K562 (cell line): ENCODE measurements at regions not wholly inside any gene's neighbourhood (a gene's known extent, or its start where the extent isn't known, plus 50 kb on each side); places are given as distances from the start of the nearest gene placed in this dataset.

Experiments used
- ATAC-seq: fragments of 200-7000 bp; cut with Tn5 transposase; 3 replicates; pipeline ENCODE4 v1.9.1; 2020; ENCODE audit warnings: moderate library complexity
- BruUV-seq: library from RNA; stranded (reverse); fragments of 400-500 nt; replicated peaks from 2 replicates; lab custom pipeline; 2021; lab: Mats Ljungman, UMichigan
- CTCF ChIA-PET: fragments of 300-600 bp; formaldehyde crosslinking; extraction: SDS; loops from one replicate; lab custom pipeline; 2021; ENCODE audit warnings: low intra/inter-chr PET ratio; lab: Yijun Ruan, JAX
- POLR2A ChIA-PET: fragments of 300-600, 350-650 bp; sonication (Branson Sonifier 250); formaldehyde crosslinking; extraction: SDS; loops from one replicate; lab custom pipeline; 2021; ENCODE audit warnings: antibody characterized with exemption, inconsistent platforms; lab: Yijun Ruan, JAX
- DNase-seq, 4 experiments: peaks; one replicate each; pipeline versions ENCODE4 v3.0.0 to v3.0.0-alpha.2; 2011 to 2018; ENCODE audit warnings: low spot score in 3 of 4, mixed read lengths in 3 of 4; ENCODE audit errors: extremely low read depth in 1 of 4
- FAIRE-seq: peaks from 2 replicates; lab custom pipeline; 2011; peaks lifted over from hg19 to GRCh38; lab: Jason Lieb, UNC
- H2AFZ ChIP-seq: 2 replicates; pipeline ENCODE4 v1.6.0; 2011; ENCODE audit warnings: low read depth, low read length, control low read depth, inconsistent platforms
- H3K27ac ChIP-seq: fragments of 200-600 bp; 3 replicates; pipeline ENCODE4 v1.8.0; 2011; ENCODE audit warnings: low read depth, mild to moderate bottlenecking, control low read depth, inconsistent platforms, low read length, moderate library complexity, mixed read lengths; ENCODE audit errors: extremely low read depth
- H3K27me3 ChIP-seq, 2 experiments: fragments of 300-600 bp in 1 of 2; 2 replicates in 1 of 2; 3 replicates in 1 of 2; pipeline versions ENCODE4 v1.6.0 to v1.8.0; 2011; ENCODE audit warnings: inconsistent platforms in 2 of 2, low read length in 2 of 2, mild to moderate bottlenecking in 1 of 2, mixed read lengths in 1 of 2, moderate library complexity in 1 of 2; ENCODE audit not compliant: control insufficient read depth in 2 of 2, insufficient read depth in 2 of 2
- H3K36me3 ChIP-seq: fragments of 300-600 bp; 3 replicates; pipeline ENCODE4 v1.8.0; 2011; ENCODE audit warnings: mild to moderate bottlenecking, low read length, inconsistent platforms; ENCODE audit not compliant: control insufficient read depth, insufficient read depth
- H3K4me1 ChIP-seq, 2 experiments: fragments of 200-600 bp in 1 of 2; replicated peaks in 1 of 2; 2 replicates in 1 of 2; 3 replicates in 1 of 2; pipeline versions ENCODE4 v1.5.1 to v1.8.0; 2011; ENCODE audit warnings: inconsistent platforms in 2 of 2, low read length in 2 of 2, mild to moderate bottlenecking in 1 of 2, mixed read lengths in 1 of 2, moderate library complexity in 1 of 2; ENCODE audit not compliant: control insufficient read depth in 2 of 2, insufficient read depth in 2 of 2
- H3K4me2 ChIP-seq: 2 replicates; pipeline ENCODE4 v1.6.1; 2011; ENCODE audit warnings: low read length, control low read depth, inconsistent platforms, mixed read lengths; ENCODE audit not compliant: insufficient read depth
- H3K4me3 ChIP-seq: fragments of 200-600 bp; sonication (generic), shearing (Covaris generic); 2 replicates; pipeline ENCODE4 v1.5.1; 2016; ENCODE audit warnings: control low read depth, inconsistent platforms
- H3K79me2 ChIP-seq: fragments of 200-600 bp; 3 replicates; pipeline ENCODE4 v1.8.0; 2011; ENCODE audit warnings: low read length, inconsistent platforms; ENCODE audit not compliant: control insufficient read depth, insufficient read depth
- H3K9ac ChIP-seq, 2 experiments: 2 replicates each; pipeline versions ENCODE4 v1.6.0 to v1.6.1; 2011; ENCODE audit warnings: low read depth in 2 of 2, low read length in 2 of 2, control low read depth in 1 of 2, inconsistent platforms in 1 of 2, mild to moderate bottlenecking in 1 of 2, mixed read lengths in 1 of 2; ENCODE audit not compliant: insufficient read depth in 1 of 2
- H3K9me1 ChIP-seq: one replicate; pipeline ENCODE4 v1.6.0; 2011; ENCODE audit warnings: inconsistent platforms, mild to moderate bottlenecking, low read length, moderate library complexity; ENCODE audit not compliant: control insufficient read depth, insufficient read depth
- H3K9me3 ChIP-seq: replicated peaks from 2 replicates; pipeline ENCODE4 v1.5.1; 2011; ENCODE audit warnings: low read depth, low read length, inconsistent platforms; ENCODE audit not compliant: control insufficient read depth, insufficient read depth
- H4K20me1 ChIP-seq: replicated peaks from 2 replicates; pipeline ENCODE4 v1.6.1; 2011; ENCODE audit warnings: low read length, inconsistent platforms, mixed read lengths; ENCODE audit not compliant: control insufficient read depth, insufficient read depth
- NCOA4 ChIP-seq: fragments of 450-650 bp; IDR thresholded peaks from 2 replicates; pipeline ENCODE4 v1.6.1; 2018; ENCODE audit warnings: mild to moderate bottlenecking; ENCODE audit not compliant: partially characterized antibody
- NFATC3 ChIP-seq: fragments of 450-650 bp; IDR thresholded peaks from 2 replicates; pipeline ENCODE4 v1.6.1; 2017; ENCODE audit warnings: mild to moderate bottlenecking
- RAD21 ChIP-seq, 2 experiments: fragments of 250-450 bp in 1 of 2; fragments of 450-650 bp in 1 of 2; sonication (Bioruptor Pico) in 1 of 2; formaldehyde crosslinking in 1 of 2; IDR thresholded peaks in 1 of 2; conservative IDR thresholded peaks in 1 of 2; 2 replicates each; pipeline versions ENCODE4 v1.4.0 to v1.8.0; 2020 to 2022; ENCODE audit warnings: mild to moderate bottlenecking in 2 of 2, moderate library complexity in 1 of 2
- RFX5 ChIP-seq: IDR thresholded peaks from 2 replicates; pipeline ENCODE4 v1.6.1; 2011; ENCODE audit warnings: low read depth, mild to moderate bottlenecking, improper control_type of control experiment, low read length
- ZBTB17 ChIP-seq: fragments of 450-650 bp; formaldehyde crosslinking; IDR thresholded peaks from 2 replicates; pipeline ENCODE4 v1.4.0; 2020; ENCODE audit warnings: mild to moderate bottlenecking
- ZNF134 ChIP-seq: fragments of 250-450 bp; sonication (Bioruptor Pico); conservative IDR thresholded peaks from 2 replicates; pipeline ENCODE4 v1.4.0; 2020
- WGBS: fragments of 100-300 bp; shearing (Covaris generic); methylation state at CpG from one replicate; pipeline ENCODE4 v1.1.6; 2016; ENCODE audit warnings: low coverage, mixed read lengths; ENCODE audit not compliant: insufficient coverage; ENCODE audit errors: missing lambda C conversion rate; 5-methylcytosine and 5-hydroxymethylcytosine counted together
- in situ Hi-C: fragments of 300-500 bp; cut with MboI; formaldehyde crosslinking; loops from 4 replicates; pipeline ENCODE4 v1.15.0; 2018; ENCODE audit warnings: inconsistent platforms, mixed read lengths
- intact Hi-C: fragments of 100-400 bp; cut with micrococcal nuclease; formaldehyde crosslinking; loops from 2 replicates; pipeline ENCODE4 v1.14.2; 2022
- TF ChIP-seq, protein P1 (sequence below): fragments of 250-450 bp; sonication (Bioruptor Pico); IDR thresholded peaks from 2 replicates; pipeline ENCODE4 v1.9.0; 2021; ENCODE audit warnings: mild to moderate bottlenecking, inconsistent platforms
- TF ChIP-seq, protein P2 (sequence below): fragments of 450-650 bp; IDR thresholded peaks from 2 replicates; pipeline ENCODE4 v1.6.1; 2017; ENCODE audit warnings: antibody characterized with exemption
- TF ChIP-seq, protein P3 (sequence below): sonication (generic); formaldehyde crosslinking; IDR thresholded peaks from 2 replicates; pipeline ENCODE4 v1.8.0; 2022; ENCODE audit warnings: mild to moderate bottlenecking, missing genetic modification reagents

DNA sequence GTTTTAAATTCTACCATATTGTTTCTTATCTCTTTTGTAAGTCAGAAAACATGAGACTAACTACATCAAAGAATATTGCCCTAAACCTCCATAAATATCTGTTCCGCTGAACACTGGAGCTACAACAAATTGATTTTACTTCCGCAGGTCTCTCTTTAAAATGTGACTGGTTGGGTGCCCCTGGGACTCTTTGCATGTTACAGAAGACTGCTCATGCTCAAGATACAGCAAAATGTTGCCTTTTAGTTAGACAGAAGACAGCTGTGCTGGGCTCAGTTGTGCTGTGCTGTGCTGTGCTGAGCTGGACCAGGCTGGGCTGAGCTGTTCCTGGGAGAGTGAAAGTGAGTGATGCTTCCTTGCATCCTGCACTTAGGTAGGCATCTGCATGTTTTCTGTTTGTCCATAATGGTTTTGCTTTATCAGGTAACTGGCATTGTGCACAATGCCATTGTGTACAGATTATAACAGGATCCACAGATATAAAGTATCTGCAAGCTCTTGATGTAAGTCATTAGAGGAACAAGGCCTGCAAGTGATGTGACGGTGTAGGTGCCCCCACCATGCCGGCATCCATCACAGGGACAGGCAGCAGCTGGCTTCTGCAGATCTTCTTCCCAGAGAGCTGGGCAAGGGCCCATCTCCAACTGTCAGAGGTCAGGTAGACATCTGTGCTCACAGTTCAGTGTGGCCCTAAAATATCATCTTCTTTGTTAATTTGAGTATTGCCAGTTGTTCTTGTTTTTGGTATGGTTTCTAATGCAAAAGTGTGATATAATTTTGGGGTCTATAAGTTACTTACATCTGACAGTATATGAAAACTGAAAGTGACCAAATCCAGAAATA is 972.5 kb upstream of the CELF2 start (continued):
- TF ChIP-seq RFX5, result no peak
- no peak for TF ChIP-seq ZBTB17

DNA sequence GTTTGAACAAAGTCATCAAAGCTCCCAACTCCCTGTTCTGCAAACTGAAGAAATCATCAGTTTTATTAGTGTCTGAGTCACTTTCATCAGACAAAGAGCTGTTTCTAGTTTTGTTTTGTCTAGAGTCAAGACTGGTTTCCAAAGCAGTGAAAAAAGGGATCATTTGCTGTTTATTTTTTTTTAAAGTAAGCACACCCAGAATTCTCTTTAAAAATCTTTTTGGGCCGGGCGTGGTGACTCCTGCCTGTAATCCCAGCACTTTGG is 972.0 kb upstream of the CELF2 start:
- H3K9me3 ChIP-seq, result no peaks in the 10 kb centered on the region; the same call in 1 of the 2 replicates
- H3K9me1 ChIP-seq, result no peaks in the 10 kb centered on the region
- DNase-seq, result no peak
- CTCF ChIA-PET, result no interaction called here
- H2AFZ ChIP-seq, result no peak overlapping the region
- intact Hi-C loops (no loop called here), in situ Hi-C loops (no loop called here)
- POLR2A ChIA-PET, result no interaction called here
- H3K27ac ChIP-seq, result no peak overlapping the region
- no peak for TF ChIP-seq RAD21 (CRISPR knock-in tag; conservative IDR thresholded peaks at IDR 0.05 in 1 of 2, IDR thresholded peaks at IDR 0.05 in 1 of 2)
- no TSS peak for BruUV-seq
- no peak for FAIRE-seq
- WGBS, result 0% methylated on average over 2 of the region's 2 CpGs
- H3K4me1 ChIP-seq, result no peaks in the 10 kb centered on the region
- H3K9ac ChIP-seq, result no peak overlapping the region
- no peak for ATAC-seq
- no peaks in the 10 kb centered on the region for H4K20me1 ChIP-seq
- H3K27me3 ChIP-seq, result no peaks in the 10 kb centered on the region
- H3K4me2 ChIP-seq, result no peak overlapping the region
- H3K79me2 ChIP-seq, result no peaks in the 10 kb centered on the region
- no peak overlapping the region for H3K4me3 ChIP-seq
- H3K36me3 ChIP-seq, result no peaks in the 10 kb centered on the region

DNA sequence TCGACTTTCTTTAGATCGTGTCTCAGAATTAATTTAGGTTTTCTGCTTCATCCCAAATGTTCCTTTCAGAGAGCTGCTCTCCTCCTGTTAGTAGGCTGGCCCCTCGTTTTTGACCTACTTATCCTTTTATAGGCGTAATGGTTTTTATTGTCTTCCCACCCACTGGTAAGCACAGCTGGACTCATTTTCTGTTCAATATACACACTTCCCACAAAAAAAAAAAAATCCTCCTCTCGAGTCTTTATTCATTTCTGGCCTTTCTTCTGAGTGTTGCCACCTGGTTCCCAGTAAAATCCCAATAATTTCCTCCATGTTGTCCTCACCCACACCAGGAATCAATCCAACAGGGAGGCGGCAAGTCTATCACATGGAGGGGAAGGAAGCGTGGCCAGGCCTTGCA is 970.2 kb upstream of the CELF2 start:
- no peak overlapping the region for H3K9ac ChIP-seq
- no peaks in the 10 kb centered on the region for H3K4me1 ChIP-seq
- no peaks in the 10 kb centered on the region; the same call in 1 of the 2 replicates for H3K9me3 ChIP-seq
- BruUV-seq, result no TSS peak
- FAIRE-seq (no peak), DNase-seq (no peak), ATAC-seq (no peak)
- no peak overlapping the region for H3K4me2 ChIP-seq
- 1% methylated on average over 7 of the region's 7 CpGs for WGBS
- H3K27ac ChIP-seq, result no peak overlapping the region
- no peak overlapping the region for H2AFZ ChIP-seq
- no peaks in the 10 kb centered on the region for H3K36me3 ChIP-seq
- ChIA-PET CTCF (no interaction called here), POLR2A (no interaction called here)
- no peaks in the 10 kb centered on the region for H3K79me2 ChIP-seq
- H3K27me3 ChIP-seq, result no peaks in the 10 kb centered on the region
- no peak overlapping the region for H3K4me3 ChIP-seq
- no peaks in the 10 kb centered on the region for H4K20me1 ChIP-seq
- intact Hi-C loops (no loop called here), in situ Hi-C loops (no loop called here)
- no peaks in the 10 kb centered on the region for H3K9me1 ChIP-seq
- no peak for TF ChIP-seq ZNF134 (CRISPR knock-in tag)
- TF ChIP-seq, protein P1, sequence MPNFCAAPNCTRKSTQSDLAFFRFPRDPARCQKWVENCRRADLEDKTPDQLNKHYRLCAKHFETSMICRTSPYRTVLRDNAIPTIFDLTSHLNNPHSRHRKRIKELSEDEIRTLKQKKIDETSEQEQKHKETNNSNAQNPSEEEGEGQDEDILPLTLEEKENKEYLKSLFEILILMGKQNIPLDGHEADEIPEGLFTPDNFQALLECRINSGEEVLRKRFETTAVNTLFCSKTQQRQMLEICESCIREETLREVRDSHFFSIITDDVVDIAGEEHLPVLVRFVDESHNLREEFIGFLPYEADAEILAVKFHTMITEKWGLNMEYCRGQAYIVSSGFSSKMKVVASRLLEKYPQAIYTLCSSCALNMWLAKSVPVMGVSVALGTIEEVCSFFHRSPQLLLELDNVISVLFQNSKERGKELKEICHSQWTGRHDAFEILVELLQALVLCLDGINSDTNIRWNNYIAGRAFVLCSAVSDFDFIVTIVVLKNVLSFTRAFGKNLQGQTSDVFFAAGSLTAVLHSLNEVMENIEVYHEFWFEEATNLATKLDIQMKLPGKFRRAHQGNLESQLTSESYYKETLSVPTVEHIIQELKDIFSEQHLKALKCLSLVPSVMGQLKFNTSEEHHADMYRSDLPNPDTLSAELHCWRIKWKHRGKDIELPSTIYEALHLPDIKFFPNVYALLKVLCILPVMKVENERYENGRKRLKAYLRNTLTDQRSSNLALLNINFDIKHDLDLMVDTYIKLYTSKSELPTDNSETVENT, result no peak
- TF ChIP-seq, protein P2, sequence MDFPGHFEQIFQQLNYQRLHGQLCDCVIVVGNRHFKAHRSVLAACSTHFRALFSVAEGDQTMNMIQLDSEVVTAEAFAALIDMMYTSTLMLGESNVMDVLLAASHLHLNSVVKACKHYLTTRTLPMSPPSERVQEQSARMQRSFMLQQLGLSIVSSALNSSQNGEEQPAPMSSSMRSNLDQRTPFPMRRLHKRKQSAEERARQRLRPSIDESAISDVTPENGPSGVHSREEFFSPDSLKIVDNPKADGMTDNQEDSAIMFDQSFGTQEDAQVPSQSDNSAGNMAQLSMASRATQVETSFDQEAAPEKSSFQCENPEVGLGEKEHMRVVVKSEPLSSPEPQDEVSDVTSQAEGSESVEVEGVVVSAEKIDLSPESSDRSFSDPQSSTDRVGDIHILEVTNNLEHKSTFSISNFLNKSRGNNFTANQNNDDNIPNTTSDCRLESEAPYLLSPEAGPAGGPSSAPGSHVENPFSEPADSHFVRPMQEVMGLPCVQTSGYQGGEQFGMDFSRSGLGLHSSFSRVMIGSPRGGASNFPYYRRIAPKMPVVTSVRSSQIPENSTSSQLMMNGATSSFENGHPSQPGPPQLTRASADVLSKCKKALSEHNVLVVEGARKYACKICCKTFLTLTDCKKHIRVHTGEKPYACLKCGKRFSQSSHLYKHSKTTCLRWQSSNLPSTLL, result no peak
- no peak for TF ChIP-seq NCOA4
- no peak for TF ChIP-seq NFATC3
- TF ChIP-seq, protein P3, sequence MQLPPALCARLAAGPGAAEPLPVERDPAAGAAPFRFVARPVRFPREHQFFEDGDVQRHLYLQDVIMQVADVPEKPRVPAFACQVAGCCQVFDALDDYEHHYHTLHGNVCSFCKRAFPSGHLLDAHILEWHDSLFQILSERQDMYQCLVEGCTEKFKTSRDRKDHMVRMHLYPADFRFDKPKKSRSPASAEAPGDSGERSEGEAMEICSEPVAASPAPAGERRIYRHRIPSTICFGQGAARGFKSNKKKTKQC, result no peak
